Fibroblast of mammary gland (primary cell): ENCODE measurements at regions not wholly inside any gene's neighbourhood (a gene's known extent, or its start where the extent isn't known, plus 50 kb on each side); places are given as distances from the start of the nearest gene placed in this dataset.
"Not testable (repeated sequence)": the region's sequence is repeated elsewhere in the genome, so short reads cannot be mapped to it uniquely, and the experiment has no call there.

Experiments used
- DNase-seq: peaks from one replicate; pipeline ENCODE4 v3.0.0-alpha.2; 2010; ENCODE audit warnings: low read depth
- H3K4me3 ChIP-seq: 2 replicates; pipeline ENCODE4 v1.5.1; 2011; ENCODE audit warnings: low read depth, mild to moderate bottlenecking, low read length, moderate library complexity; ENCODE audit not compliant: control insufficient read depth
- TF ChIP-seq, protein P1 (sequence below): conservative IDR thresholded peaks from 2 replicates; pipeline ENCODE4 v1.5.1; 2011; ENCODE audit warnings: low read depth, low read length, inconsistent platforms; ENCODE audit not compliant: control insufficient read depth, insufficient read depth

DNA sequence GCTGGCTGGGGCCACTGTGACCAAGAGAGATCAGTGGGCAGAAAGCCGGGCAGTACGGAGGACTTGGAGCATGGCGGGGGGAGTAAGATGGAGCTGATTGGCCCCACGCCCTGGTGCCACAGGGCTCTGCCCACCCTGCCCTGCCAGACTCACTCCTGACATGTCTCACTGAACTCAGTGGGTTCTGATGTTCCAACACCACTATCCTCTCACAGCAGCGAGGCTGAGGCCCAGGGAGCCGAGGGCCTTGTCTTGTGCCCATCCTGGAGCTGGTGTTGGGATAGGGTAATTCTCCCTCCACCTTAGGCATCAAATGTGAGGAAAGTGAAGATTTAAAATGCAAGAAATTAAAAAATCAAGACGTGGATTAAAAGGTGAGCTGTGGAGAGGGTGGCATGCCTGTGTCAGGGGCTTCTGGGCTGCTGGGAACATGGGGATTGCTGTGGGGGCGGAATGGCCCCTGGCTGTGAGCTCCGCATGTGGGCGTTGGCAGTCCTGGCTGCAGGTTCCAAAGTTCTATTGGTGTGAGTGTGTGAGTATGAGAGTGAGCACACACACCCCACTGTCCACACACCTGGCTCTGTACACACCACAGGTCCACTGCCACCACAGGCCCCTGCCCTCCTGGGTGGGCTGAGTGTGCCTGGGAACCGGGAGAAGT lies 283.5 kb upstream of the HS6ST1 start:
- H3K4me3 ChIP-seq = no peak overlapping the region
- TF ChIP-seq, protein P1, sequence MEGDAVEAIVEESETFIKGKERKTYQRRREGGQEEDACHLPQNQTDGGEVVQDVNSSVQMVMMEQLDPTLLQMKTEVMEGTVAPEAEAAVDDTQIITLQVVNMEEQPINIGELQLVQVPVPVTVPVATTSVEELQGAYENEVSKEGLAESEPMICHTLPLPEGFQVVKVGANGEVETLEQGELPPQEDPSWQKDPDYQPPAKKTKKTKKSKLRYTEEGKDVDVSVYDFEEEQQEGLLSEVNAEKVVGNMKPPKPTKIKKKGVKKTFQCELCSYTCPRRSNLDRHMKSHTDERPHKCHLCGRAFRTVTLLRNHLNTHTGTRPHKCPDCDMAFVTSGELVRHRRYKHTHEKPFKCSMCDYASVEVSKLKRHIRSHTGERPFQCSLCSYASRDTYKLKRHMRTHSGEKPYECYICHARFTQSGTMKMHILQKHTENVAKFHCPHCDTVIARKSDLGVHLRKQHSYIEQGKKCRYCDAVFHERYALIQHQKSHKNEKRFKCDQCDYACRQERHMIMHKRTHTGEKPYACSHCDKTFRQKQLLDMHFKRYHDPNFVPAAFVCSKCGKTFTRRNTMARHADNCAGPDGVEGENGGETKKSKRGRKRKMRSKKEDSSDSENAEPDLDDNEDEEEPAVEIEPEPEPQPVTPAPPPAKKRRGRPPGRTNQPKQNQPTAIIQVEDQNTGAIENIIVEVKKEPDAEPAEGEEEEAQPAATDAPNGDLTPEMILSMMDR = no peak
- DNase-seq = no peak

DNA sequence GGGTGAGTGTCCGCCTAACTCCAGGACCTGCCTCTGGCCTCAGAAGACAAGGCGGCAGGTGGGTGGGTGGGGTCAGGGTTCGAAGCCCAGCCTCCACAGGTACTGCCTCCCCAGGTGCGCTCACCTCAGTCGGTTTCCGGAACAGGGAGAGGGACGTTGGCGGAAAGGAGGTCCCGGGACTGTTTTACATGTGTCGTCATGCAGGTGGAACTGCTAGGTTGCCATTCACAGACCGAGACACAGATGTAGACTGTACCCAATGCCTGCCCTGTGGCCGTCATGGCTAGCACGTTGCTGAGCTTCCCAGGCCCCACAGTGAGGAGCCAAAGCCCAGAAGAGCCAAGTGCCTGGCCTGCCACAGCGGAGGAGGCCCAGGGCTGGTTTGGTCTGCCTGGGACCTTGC lies 284.0 kb upstream of the HS6ST1 start:
- TF ChIP-seq, protein P1 = no peak
- DNase-seq = no peak
- no peak overlapping the region for H3K4me3 ChIP-seq

DNA sequence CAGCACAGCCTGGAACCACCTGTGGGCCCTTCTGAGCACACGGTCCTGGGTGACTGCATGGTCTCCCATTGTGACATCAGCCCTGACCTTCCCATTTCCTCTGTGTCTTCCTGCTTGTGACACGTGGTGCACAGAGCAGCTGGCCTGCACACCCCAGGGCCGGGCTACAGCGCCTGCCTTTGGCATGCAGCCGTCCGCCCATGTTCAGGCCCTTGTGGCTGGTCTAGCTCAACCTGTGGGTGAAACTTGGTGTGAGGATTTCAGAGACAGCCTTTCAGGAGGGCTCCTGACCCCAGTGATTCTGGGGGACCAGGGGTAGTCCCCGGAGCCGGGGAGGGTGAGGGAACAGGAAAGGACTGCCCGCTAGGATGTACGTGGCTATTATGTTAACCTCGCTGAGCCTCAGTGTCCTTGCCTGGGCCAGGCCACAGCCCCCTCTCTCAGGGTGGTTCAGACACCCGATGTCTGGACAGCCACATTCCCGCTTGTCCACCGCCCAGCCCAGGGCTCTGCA lies 284.8 kb upstream of the HS6ST1 start:
- no peak for DNase-seq
- TF ChIP-seq, protein P1 = no peak
- H3K4me3 ChIP-seq = no peak overlapping the region

DNA sequence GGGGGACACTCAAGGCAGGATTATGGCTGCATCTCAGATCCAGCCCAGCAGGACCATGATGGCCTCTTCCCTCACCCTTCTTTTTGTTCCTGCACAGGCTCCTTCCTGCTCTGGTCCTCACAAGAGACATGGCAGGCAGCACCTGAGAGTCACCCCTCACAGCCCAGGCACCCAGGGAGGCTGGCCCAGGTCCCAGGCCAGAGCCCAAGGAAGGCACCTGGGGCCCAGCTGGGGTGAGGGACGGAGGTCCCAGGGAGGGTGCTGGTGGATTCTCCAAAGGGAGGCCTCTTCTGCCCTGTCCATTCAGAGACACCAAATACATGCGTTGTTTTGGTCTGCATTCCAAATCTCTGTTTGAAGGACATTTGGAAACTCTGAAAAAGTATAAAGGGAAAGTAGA lies 285.4 kb upstream of the HS6ST1 start:
- TF ChIP-seq, protein P1 = no peak
- DNase-seq = no peak
- H3K4me3 ChIP-seq = no peak overlapping the region

DNA sequence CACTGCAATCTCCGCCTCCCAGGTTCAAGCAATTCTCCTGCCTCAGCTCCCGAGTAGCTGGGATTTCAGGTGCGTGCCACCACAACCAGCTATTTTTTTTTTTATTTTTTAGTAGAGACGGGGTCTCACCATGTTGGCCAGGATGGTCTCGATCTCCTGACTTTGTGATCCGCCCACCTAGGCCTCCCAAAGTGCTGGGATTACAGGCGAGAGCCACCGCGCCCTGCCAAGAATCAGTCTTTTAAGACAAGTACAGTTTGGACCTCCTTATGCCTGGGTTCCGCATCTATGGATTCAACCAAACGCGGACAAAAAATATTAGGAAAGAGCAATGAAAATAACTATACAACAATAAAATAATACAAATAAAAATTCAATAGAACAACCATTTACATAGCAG lies 285.9 kb upstream of the HS6ST1 start:
- not testable (repeated sequence) for DNase-seq, H3K4me3 ChIP-seq

DNA sequence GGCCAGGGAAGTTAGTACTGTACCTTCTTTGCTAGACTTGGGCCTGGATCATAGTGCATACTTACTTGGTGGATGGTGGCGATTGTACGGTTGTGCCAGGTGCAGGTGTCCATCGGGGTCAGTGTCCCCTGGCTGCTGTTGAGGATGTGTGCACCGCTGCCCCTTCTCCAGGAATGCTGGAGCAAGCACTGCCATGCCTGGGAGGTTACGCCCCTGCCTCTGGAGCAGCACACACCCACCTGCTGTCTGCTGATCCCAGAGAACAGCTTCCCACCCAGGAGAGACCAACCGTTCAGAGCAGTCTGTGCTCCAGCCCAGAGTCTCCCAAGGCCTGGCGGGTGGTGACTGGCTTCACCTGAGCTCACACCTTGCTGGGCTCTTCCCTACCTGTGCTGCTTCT lies 286.8 kb upstream of the HS6ST1 start:
- H3K4me3 ChIP-seq = no peak overlapping the region
- TF ChIP-seq, protein P1 = no peak
- no peak for DNase-seq

DNA sequence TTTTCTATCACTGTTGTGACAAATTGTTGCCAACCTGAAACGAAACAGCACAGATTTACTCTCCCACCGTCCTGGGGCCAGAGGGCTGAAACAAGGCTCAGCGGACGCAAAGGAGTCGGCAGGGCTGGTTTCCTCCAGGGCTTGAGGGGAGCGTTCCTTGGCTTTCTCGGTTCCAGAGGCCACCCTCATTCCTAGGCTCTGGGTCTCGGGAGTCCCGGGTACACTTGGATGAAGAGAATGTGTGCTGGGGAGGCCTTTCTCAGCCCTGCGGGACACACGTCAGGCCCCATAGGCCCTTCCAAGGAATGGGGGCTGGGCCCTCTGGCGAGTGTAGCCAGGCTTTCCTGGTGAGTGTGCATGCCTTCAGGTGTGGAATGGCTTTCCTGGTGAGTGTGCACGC lies 287.3 kb upstream of the HS6ST1 start:
- no peak for DNase-seq
- H3K4me3 ChIP-seq = no peak overlapping the region
- TF ChIP-seq, protein P1 = no peak
